ENCODE measurements at regions not wholly inside any gene's neighbourhood (a gene's known extent, or its start where the extent isn't known, plus 50 kb on each side); places are given as distances from the start of the nearest gene placed in this dataset.
A peak's percentile ranks its signal among the peaks of the same experiment; 100 is the strongest.

- in situ Hi-C loops (cut with MboI) (no loop called here), intact Hi-C loops (cut with micrococcal nuclease; ENCODE audit: unreplicated experiment) (loop anchor here (1.0 to 5.0 kb wide), 3 partner anchors 14 to 94 kb away; partner anchors contain the start of gene IL12B)
- Histone ChIP-seq H4K20me1 (ENCODE audit: control insufficient read depth, insufficient read depth) (no peaks in the 10 kb centered on the region), H3K9ac (ENCODE audit: control insufficient read depth, insufficient read depth, low read length) (no peak overlapping the region), H3K79me2 (ENCODE audit: control insufficient read depth, insufficient read depth, low read length) (no peaks in the 10 kb centered on the region), H3K27ac (ENCODE audit: control insufficient read depth, insufficient read depth) (peak overlapping the region; percentile 10; the same call in 1 of the 2 replicates), H3K36me3 (ENCODE audit: control insufficient read depth in 2 of 2, insufficient read depth in 2 of 2, low read length in 1 of 2) (no peaks in the 10 kb centered on the region), H3K4me3 (no peak overlapping the region), H3K4me1 (ENCODE audit: control insufficient read depth, insufficient read depth, low read length) (peaks cover 45% of the 10 kb centered on the region), H3K27me3 (replicated peaks in 1 of 2; ENCODE audit: control insufficient read depth in 2 of 2, insufficient read depth in 2 of 2, low read length in 1 of 2) (no peaks in the 10 kb centered on the region), H2AFZ (ENCODE audit: control insufficient read depth, low read depth, low read length) (no peak overlapping the region), H3K9me3 (replicated peaks; ENCODE audit: control insufficient read depth, insufficient read depth, low read length) (no peaks in the 10 kb centered on the region; the same call in 2 of the 3 replicates), H3K4me2 (ENCODE audit: control insufficient read depth, insufficient read depth) (peak overlapping the region; percentile 39)
- 24% methylated on average over 3 of the region's 3 CpGs for WGBS (ENCODE audit: insufficient coverage, insufficient replicate concordance, low lambda C conversion rate, missing lambda C conversion rate)
- POLR2A ChIA-PET: interaction anchor here (0.8 to 3.5 kb wide), 8 partner anchors 13 to 82 kb away, joined by 3 to 21 read pairs (median 4); no protein-coding TSS in a partner anchor
- CTCF ChIA-PET: interaction anchor here (0.6 to 9.8 kb wide), 10 partner anchors 12 to 561 kb away, joined by 3 to 68 read pairs (median 4); no protein-coding TSS in a partner anchor
- BruUV-seq (replicated peaks): no TSS peak
- SMC1A ChIA-PET (ENCODE audit: uncharacterized antibody, unreplicated experiment): interaction anchor here (0.5 to 8.9 kb wide), 13 partner anchors 12 to 1016 kb away, joined by 3 to 133 read pairs (median 3); no protein-coding TSS in a partner anchor
- ATAC-seq (peak; percentile 44), FAIRE-seq (peak; percentile 79), DNase-seq (ENCODE audit: low read depth, low spot score) (no peak)
- TF ChIP-seq, protein P1, sequence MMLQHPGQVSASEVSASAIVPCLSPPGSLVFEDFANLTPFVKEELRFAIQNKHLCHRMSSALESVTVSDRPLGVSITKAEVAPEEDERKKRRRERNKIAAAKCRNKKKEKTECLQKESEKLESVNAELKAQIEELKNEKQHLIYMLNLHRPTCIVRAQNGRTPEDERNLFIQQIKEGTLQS (IDR thresholded peaks at IDR 0.05; ENCODE audit: borderline replicate concordance, extremely low read depth, low read depth, low read length): no peak
- TF ChIP-seq SMARCA5 (IDR thresholded peaks at IDR 0.05) (no peak), EP300 (IDR thresholded peaks at IDR 0.05; ENCODE audit: borderline replicate concordance in 1 of 2, control insufficient read depth in 1 of 2, low read depth in 2 of 2, low read length in 2 of 2) (0 out of 4 replicates have a peak, but pooled peaks of 1 of the 2 experiments have one; percentile 15), JUNB (IDR thresholded peaks at IDR 0.05) (peak; percentile 34; the same call in 1 of the 2 replicates), FOS (IDR thresholded peaks at IDR 0.05; ENCODE audit: borderline replicate concordance, extremely low read depth, insufficient read length) (no peak), EED (IDR thresholded peaks at IDR 0.05; ENCODE audit: low read depth) (0 out of 2 replicates have a peak, but pooled peaks have one; percentile 19), CREM (IDR thresholded peaks at IDR 0.05; ENCODE audit: low read depth) (peak; percentile 31; the same call in 1 of the 2 replicates), TAF1 (IDR thresholded peaks at IDR 0.05; ENCODE audit: borderline replicate concordance, low read depth, low read length) (no peak)
- TF ChIP-seq, protein P2, sequence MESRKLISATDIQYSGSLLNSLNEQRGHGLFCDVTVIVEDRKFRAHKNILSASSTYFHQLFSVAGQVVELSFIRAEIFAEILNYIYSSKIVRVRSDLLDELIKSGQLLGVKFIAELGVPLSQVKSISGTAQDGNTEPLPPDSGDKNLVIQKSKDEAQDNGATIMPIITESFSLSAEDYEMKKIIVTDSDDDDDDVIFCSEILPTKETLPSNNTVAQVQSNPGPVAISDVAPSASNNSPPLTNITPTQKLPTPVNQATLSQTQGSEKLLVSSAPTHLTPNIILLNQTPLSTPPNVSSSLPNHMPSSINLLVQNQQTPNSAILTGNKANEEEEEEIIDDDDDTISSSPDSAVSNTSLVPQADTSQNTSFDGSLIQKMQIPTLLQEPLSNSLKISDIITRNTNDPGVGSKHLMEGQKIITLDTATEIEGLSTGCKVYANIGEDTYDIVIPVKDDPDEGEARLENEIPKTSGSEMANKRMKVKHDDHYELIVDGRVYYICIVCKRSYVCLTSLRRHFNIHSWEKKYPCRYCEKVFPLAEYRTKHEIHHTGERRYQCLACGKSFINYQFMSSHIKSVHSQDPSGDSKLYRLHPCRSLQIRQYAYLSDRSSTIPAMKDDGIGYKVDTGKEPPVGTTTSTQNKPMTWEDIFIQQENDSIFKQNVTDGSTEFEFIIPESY (IDR thresholded peaks at IDR 0.05): no peak
- TF ChIP-seq, protein P3, sequence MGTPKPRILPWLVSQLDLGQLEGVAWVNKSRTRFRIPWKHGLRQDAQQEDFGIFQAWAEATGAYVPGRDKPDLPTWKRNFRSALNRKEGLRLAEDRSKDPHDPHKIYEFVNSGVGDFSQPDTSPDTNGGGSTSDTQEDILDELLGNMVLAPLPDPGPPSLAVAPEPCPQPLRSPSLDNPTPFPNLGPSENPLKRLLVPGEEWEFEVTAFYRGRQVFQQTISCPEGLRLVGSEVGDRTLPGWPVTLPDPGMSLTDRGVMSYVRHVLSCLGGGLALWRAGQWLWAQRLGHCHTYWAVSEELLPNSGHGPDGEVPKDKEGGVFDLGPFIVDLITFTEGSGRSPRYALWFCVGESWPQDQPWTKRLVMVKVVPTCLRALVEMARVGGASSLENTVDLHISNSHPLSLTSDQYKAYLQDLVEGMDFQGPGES (IDR thresholded peaks at IDR 0.05): no peak
- RAD21 ChIA-PET (ENCODE audit: unreplicated experiment): interaction anchor here (1.2 to 4.6 kb wide), 9 partner anchors 13 to 94 kb away, joined by 3 to 42 read pairs (median 13); no protein-coding TSS in a partner anchor
These were observed 96.4 kb upstream of the IL12B start for GRCh38 chr5:159426694-159427093.

Measured in GM12878 (cell line).